OCI-LY1 (cell line): ENCODE measurements at regions not wholly inside any gene's neighbourhood (a gene's known extent, or its start where the extent isn't known, plus 50 kb on each side); places are given as distances from the start of the nearest gene placed in this dataset.

Experiments
- H2AFZ ChIP-seq: fragments of 200-600 bp; sonication (generic), shearing (Covaris generic); 2 replicates; pipeline ENCODE4 v1.6.0; 2014; ENCODE audit warnings: antibody characterized with exemption, mild to moderate bottlenecking, low read length
- H3F3A ChIP-seq: fragments of 200-600 bp; sonication (generic), shearing (Covaris generic); 2 replicates; pipeline ENCODE4 v1.6.0; 2014; ENCODE audit warnings: mild to moderate bottlenecking, antibody characterized with exemption, low read length, moderate library complexity; ENCODE audit not compliant: insufficient read depth
- H3K27ac ChIP-seq: fragments of 200-600 bp; sonication (generic); 2 replicates; pipeline ENCODE4 v1.5.1; 2014; ENCODE audit warnings: low read length, mixed run types, mild to moderate bottlenecking, low read depth; ENCODE audit not compliant: poor library complexity, severe bottlenecking
- H3K27me3 ChIP-seq: fragments of 200-600 bp; sonication (generic); 2 replicates; pipeline ENCODE4 v1.6.0; 2014; ENCODE audit warnings: antibody characterized with exemption, mild to moderate bottlenecking, low read length, moderate library complexity; ENCODE audit not compliant: insufficient read depth
- H3K36me3 ChIP-seq: fragments of 200-600 bp; sonication (generic); 2 replicates; pipeline ENCODE4 v1.6.1; 2014; ENCODE audit warnings: mild to moderate bottlenecking, antibody characterized with exemption, low read length, moderate library complexity, mixed read lengths; ENCODE audit not compliant: insufficient read depth
- H3K4me1 ChIP-seq: fragments of 200-600 bp; sonication (generic); 2 replicates; pipeline ENCODE4 v1.5.1; 2014; ENCODE audit warnings: mild to moderate bottlenecking, low read length, moderate library complexity; ENCODE audit not compliant: insufficient read depth, severe bottlenecking
- H3K4me2 ChIP-seq: fragments of 200-600 bp; sonication (generic), shearing (Covaris generic); 2 replicates; pipeline ENCODE4 v1.6.1; 2014; ENCODE audit warnings: low read length
- H3K4me3 ChIP-seq: fragments of 200-600 bp; sonication (generic); 2 replicates; pipeline ENCODE4 v1.5.1; 2014; ENCODE audit warnings: low read length, low read depth, mild to moderate bottlenecking, mixed read lengths; ENCODE audit not compliant: poor library complexity, severe bottlenecking
- H3K79me2 ChIP-seq: fragments of 200-600 bp; shearing (Covaris generic); 2 replicates; pipeline ENCODE4 v1.6.1; 2016; ENCODE audit warnings: mixed run types, low read length, mixed read lengths; ENCODE audit not compliant: insufficient read depth
- H3K9ac ChIP-seq: fragments of 200-600 bp; sonication (generic), shearing (Covaris generic); 2 replicates; pipeline ENCODE4 v1.6.1; 2014; ENCODE audit warnings: mild to moderate bottlenecking, low read length, mixed read lengths
- H3K9me2 ChIP-seq: fragments of 200-600 bp; sonication (generic), shearing (Covaris generic); 2 replicates; pipeline ENCODE4 v1.6.1; 2014; ENCODE audit warnings: low read depth, mild to moderate bottlenecking, low read length, mixed read lengths
- H3K9me3 ChIP-seq: fragments of 200-600 bp; shearing (Covaris generic); 2 replicates; pipeline ENCODE4 v1.6.1; 2014; ENCODE audit warnings: low read length, mixed read lengths
- H4K20me1 ChIP-seq: fragments of 200-600 bp; sonication (generic), shearing (Covaris generic); 2 replicates; pipeline ENCODE4 v1.6.0; 2016; ENCODE audit warnings: mild to moderate bottlenecking, low read length; ENCODE audit not compliant: insufficient read depth
- EZH2 ChIP-seq: fragments of 200-600 bp; sonication (generic), shearing (Covaris generic); IDR thresholded peaks from 2 replicates; pipeline ENCODE4 v1.8.0; 2017; ENCODE audit warnings: borderline replicate concordance, mixed run types, mild to moderate bottlenecking, antibody characterized with exemption, low read length, moderate library complexity, mixed read lengths
- TF ChIP-seq, protein P1 (sequence below): fragments of 200-600 bp; sonication (generic), shearing (Covaris generic); IDR thresholded peaks from 2 replicates; pipeline ENCODE4 v1.5.1; 2017; ENCODE audit warnings: mild to moderate bottlenecking, antibody characterized with exemption, low read length, moderate library complexity, mixed read lengths

- no peaks in the 10 kb centered on the region for H3K36me3 ChIP-seq
- no peaks in the 10 kb centered on the region for H3K9me3 ChIP-seq
- no peaks in the 10 kb centered on the region for H3F3A ChIP-seq
- H3K79me2 ChIP-seq, result no peaks in the 10 kb centered on the region
- H3K4me2 ChIP-seq, result no peak overlapping the region
- no peak overlapping the region for H3K27ac ChIP-seq
- no peak overlapping the region for H2AFZ ChIP-seq
- TF ChIP-seq EZH2, result no peak
- TF ChIP-seq, protein P1, sequence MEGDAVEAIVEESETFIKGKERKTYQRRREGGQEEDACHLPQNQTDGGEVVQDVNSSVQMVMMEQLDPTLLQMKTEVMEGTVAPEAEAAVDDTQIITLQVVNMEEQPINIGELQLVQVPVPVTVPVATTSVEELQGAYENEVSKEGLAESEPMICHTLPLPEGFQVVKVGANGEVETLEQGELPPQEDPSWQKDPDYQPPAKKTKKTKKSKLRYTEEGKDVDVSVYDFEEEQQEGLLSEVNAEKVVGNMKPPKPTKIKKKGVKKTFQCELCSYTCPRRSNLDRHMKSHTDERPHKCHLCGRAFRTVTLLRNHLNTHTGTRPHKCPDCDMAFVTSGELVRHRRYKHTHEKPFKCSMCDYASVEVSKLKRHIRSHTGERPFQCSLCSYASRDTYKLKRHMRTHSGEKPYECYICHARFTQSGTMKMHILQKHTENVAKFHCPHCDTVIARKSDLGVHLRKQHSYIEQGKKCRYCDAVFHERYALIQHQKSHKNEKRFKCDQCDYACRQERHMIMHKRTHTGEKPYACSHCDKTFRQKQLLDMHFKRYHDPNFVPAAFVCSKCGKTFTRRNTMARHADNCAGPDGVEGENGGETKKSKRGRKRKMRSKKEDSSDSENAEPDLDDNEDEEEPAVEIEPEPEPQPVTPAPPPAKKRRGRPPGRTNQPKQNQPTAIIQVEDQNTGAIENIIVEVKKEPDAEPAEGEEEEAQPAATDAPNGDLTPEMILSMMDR, result no peak
- no peaks in the 10 kb centered on the region for H4K20me1 ChIP-seq
- no peaks in the 10 kb centered on the region for H3K4me1 ChIP-seq
- no peak overlapping the region for H3K4me3 ChIP-seq
- H3K27me3 ChIP-seq, result no peaks in the 10 kb centered on the region
- H3K9ac ChIP-seq, result no peak overlapping the region
- no peaks in the 10 kb centered on the region for H3K9me2 ChIP-seq
These were observed 395.9 kb downstream of the MATN1 start for GRCh38 chr1:30327370-30328099.

DNA sequence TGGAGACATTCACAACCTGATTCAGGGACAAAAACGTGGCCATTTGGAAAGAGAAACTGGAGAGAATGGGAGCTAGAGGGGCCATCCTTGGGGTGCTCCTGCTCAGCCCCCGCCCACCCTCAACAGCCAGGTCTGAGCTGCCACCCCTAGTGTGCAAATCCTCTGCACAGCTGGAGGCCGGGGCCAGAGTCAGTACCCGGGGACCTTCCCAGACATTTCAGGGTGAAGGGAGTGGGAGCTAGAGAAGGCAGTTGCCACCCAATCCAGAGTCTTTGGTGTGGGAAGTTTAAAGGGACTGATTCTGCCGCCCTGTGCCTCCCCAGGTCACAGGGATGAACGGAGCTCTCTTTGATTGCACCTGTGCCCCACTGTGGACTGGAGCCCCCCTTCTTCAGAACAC is 397.4 kb downstream of the MATN1 start:
- no peak overlapping the region for H3K4me2 ChIP-seq
- no peak for TF ChIP-seq EZH2
- TF ChIP-seq, protein P1, result no peak
- H3K27me3 ChIP-seq, result no peaks in the 10 kb centered on the region
- H3K9ac ChIP-seq, result no peak overlapping the region
- no peaks in the 10 kb centered on the region for H3K79me2 ChIP-seq
- no peaks in the 10 kb centered on the region for H3F3A ChIP-seq
- no peaks in the 10 kb centered on the region for H3K9me3 ChIP-seq
- H3K4me3 ChIP-seq, result no peak overlapping the region
- H2AFZ ChIP-seq, result no peak overlapping the region
- H4K20me1 ChIP-seq, result no peaks in the 10 kb centered on the region
- no peaks in the 10 kb centered on the region for H3K36me3 ChIP-seq
- H3K4me1 ChIP-seq, result no peaks in the 10 kb centered on the region
- no peaks in the 10 kb centered on the region for H3K9me2 ChIP-seq
- H3K27ac ChIP-seq, result no peak overlapping the region

- Histone ChIP-seq H4K20me1 (no peaks in the 10 kb centered on the region), H3K4me3 (no peak overlapping the region), H3F3A (no peaks in the 10 kb centered on the region), H3K4me1 (no peaks in the 10 kb centered on the region), H3K27me3 (no peaks in the 10 kb centered on the region), H3K9me2 (no peaks in the 10 kb centered on the region), H2AFZ (no peak overlapping the region), H3K36me3 (no peaks in the 10 kb centered on the region), H3K79me2 (no peaks in the 10 kb centered on the region), H3K9ac (no peak overlapping the region), H3K4me2 (no peak overlapping the region), H3K27ac (no peak overlapping the region), H3K9me3 (no peaks in the 10 kb centered on the region)
- TF ChIP-seq, protein P1, result no peak
- TF ChIP-seq EZH2, result no peak
These were observed 398.1 kb downstream of the MATN1 start for GRCh38 chr1:30325085-30325935.
